HuH-7.5 (cell line): ENCODE measurements at regions not wholly inside any gene's neighbourhood (a gene's known extent, or its start where the extent isn't known, plus 50 kb on each side); places are given as distances from the start of the nearest gene placed in this dataset.

Experiments used
- DNase-seq: peaks from one replicate; pipeline ENCODE4 v3.0.0; 2011; ENCODE audit warnings: low spot score

GRCh38 chr2:38203446-38203810 is 127.5 kb upstream of the CYP1B1 start:
- DNase-seq = no peak

- DNase-seq = no peak
Measured at GRCh38 chr2:38202713-38203445, 126.9 kb upstream of the CYP1B1 start.

- no peak for DNase-seq
Measured at GRCh38 chr2:38201784-38202183, 125.8 kb upstream of the CYP1B1 start.

GRCh38 chr2:38200598-38200997 is 124.6 kb upstream of the CYP1B1 start:
- DNase-seq = no peak

- DNase-seq = no peak
Measured at GRCh38 chr2:38199127-38199526, 123.2 kb upstream of the CYP1B1 start.

GRCh38 chr2:38194751-38195150 is 118.8 kb upstream of the CYP1B1 start:
- DNase-seq = no peak

- DNase-seq = no peak
Measured at GRCh38 chr2:38192976-38193375, 117.0 kb upstream of the CYP1B1 start.

GRCh38 chr2:38192046-38192445 is 116.1 kb upstream of the CYP1B1 start:
- DNase-seq = no peak

GRCh38 chr2:38191516-38191915 is 115.6 kb upstream of the CYP1B1 start:
- DNase-seq = no peak

- DNase-seq = no peak
Measured at GRCh38 chr2:38190542-38191218, 114.7 kb upstream of the CYP1B1 start.

GRCh38 chr2:38187541-38188011 is 111.6 kb upstream of the CYP1B1 start:
- no peak for DNase-seq

GRCh38 chr2:38185012-38185491 is 109.1 kb upstream of the CYP1B1 start:
- no peak for DNase-seq

GRCh38 chr2:38182492-38183003 is 106.6 kb upstream of the CYP1B1 start:
- DNase-seq = no peak

- DNase-seq = no peak
Measured at GRCh38 chr2:38181806-38182491, 106.0 kb upstream of the CYP1B1 start.

GRCh38 chr2:38180754-38181153 is 104.8 kb upstream of the CYP1B1 start:
- no peak for DNase-seq

- DNase-seq = no peak
Measured at GRCh38 chr2:38178556-38179419, 102.8 kb upstream of the CYP1B1 start.

GRCh38 chr2:38178119-38178518 is 102.2 kb upstream of the CYP1B1 start:
- no peak for DNase-seq

GRCh38 chr2:38176619-38177021 is 100.7 kb upstream of the CYP1B1 start:
- DNase-seq = no peak

GRCh38 chr2:38174646-38175423 is 98.9 kb upstream of the CYP1B1 start:
- DNase-seq = no peak

GRCh38 chr2:38174131-38174530 is 98.2 kb upstream of the CYP1B1 start:
- DNase-seq = no peak

- DNase-seq = no peak
Measured at GRCh38 chr2:38173683-38174082, 97.7 kb upstream of the CYP1B1 start.
